NOMO-1 (cell line): ENCODE measurements at regions not wholly inside any gene's neighbourhood (a gene's known extent, or its start where the extent isn't known, plus 50 kb on each side); places are given as distances from the start of the nearest gene placed in this dataset.

Source experiments
- DNase-seq, 2 experiments: peaks; one replicate each; lab custom pipeline; 2025; ENCODE audit not compliant: unreplicated experiment in 2 of 2; lab: John Stamatoyannopoulos, UW

DNA sequence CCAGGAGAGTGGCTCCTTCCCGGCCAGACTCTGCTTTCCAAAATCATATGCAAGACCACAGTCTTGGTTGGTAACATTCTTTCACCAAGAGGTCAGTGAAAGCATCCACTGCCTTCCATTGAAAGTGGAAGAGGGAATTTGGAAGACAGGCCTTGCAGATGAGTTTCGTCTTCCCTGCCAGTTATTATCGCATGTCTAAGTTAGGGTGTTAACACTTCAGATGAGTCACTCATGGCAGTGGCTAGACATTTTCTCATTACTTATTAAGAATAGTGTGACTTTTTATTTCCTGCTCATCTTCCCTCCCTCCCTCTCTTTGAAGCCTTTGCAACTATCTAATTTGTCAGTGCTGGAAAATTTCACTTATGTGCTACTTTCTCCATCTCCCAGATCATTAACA, 102.9 kb upstream of the EPB41L3 start:
- no peak for DNase-seq

DNA sequence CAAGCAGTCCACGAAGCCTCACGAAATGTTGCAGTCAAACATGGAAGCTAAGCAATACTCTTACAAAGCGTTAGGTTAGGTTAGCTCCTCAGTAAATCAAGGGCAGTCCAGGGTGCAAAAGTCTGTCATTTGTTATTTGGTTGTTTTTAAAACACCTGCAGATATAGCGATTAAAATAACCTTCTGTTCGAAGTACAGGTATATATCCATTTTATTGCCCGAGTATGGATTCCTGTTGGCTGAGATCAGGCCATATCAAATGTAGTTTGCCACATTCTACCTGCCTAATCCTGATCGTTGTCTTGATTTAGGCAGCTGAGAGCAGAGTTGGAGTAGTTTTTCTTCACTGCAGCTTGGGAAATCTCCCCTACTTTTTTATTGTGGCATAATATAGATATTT, 99.5 kb upstream of the EPB41L3 start:
- no peak for DNase-seq

DNA sequence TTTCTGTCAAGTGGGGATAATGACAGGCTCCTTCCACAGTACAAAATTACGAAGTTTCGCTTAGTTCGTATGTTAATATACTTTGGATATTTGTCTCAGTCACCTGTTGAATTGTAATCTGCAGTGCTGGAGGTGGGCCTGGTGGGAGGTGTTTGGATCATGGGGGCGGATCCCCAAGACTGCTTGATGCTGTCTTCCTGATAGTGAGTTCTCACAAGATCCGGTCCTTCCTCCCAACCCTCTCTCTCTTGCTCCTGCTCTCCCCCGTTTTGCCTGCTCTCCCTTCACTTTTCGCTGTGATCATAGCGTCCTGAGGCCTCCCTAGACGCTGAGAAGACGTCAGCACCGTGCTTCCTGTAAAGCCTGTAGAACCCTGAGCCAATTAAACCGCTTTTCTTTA, 97.1 kb upstream of the EPB41L3 start:
- no peak for DNase-seq

DNA sequence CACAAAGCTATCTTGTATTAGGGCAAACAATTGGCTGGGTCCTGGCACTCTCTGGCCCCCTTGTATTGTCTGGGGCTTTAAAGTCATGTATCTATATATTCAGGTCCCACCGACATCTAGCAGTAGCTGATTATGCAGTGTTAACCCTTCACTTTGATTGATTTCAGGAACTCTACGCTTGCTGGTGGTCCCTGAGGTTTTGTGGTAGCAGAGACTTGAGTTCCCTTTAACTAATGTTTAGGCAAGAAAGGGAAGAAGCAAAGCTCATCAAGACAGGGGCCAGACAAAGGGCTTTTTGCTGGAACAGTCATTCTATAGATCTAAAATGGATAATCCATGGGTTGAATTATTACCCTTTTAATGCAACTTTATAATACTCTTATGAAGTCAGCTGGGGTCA, 95.3 kb upstream of the EPB41L3 start:
- DNase-seq: no peak

DNA sequence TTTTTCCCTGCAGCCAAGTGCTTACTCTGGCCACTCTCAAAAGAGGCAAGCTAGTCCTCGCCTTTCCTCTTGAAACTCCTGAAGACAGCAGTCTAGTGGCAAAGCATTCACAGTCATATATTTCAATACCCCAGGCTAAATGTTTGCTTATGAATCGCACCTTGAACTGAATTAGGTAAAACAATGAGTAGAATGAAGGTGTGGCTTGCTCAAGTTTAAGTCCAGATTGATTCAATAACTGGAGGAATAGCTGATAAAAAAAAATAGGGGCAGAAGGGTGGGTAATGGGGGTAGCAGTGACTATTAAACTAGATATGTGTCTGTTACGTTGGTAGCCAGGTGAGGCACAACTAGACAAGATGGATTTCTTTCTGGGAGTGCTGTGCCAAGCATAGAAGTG, 88.2 kb upstream of the EPB41L3 start:
- no peak for DNase-seq

DNA sequence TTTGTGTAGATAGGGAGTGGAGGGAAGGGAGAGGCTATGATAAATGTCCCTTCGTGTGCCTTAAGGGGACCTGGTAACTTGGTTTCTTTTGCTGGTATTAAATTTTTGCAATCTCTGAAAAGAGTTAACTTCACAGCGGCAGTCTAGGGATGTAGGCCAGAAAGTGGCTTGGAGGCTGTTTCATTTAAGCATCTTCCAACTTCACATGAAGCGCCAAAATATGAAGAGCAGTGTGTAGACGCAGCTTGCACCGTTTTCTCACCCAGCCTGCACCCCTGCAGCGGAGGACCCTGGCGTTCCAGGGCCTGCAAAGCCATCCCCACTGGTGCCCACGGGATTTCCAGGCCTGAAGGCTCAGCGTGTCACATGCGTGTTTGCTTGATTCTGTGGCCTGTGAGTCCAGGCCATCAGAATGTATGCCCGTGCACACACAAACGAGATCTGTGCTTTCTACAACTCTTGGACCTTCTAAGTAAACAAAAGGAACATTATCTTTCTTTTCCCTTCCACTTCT, 87.2 kb upstream of the EPB41L3 start:
- DNase-seq: no peak

DNA sequence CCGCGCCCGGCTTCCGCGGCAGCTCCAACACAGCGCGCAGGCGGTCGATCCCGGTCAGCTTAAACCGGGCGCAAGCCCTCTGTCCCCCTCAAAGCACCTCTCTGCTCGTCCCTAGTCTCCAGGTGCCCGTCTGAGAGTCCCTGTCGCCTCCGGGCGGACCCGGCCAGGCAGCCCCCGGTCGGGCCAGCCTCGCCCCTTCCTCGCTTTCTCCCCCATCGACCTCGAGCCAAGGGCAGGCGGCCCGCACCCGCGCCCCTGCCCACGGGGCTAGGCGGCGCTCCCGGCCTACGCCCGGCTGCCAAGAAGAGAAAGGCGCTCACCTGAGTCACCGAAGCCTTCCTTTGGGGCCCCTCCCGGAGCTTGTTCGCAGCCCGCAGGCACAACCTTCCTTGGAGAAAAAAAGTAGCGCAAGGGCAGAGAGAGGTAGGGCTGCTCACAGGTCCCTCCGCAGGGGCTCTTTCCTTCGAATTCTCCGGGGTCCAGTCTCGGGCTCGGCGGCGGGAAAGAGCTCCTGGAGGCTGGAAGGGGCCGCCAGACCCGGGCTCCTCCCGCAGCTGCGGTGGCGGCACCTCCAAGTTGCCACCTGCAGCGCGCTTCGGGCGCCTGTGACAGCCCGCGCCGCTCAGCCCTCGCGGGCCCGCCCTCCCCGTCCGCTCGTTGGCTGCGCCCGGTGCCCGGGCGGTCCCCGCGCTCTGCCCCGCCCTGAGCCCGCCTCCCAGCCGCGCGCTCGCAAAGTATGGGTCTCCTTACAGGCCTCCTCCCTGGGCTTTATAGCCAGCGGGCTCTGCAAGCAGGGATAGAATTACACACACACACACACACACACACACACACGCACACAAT, 86.5 kb upstream of the EPB41L3 start:
- peak; percentile 56 to 74 for DNase-seq

DNA sequence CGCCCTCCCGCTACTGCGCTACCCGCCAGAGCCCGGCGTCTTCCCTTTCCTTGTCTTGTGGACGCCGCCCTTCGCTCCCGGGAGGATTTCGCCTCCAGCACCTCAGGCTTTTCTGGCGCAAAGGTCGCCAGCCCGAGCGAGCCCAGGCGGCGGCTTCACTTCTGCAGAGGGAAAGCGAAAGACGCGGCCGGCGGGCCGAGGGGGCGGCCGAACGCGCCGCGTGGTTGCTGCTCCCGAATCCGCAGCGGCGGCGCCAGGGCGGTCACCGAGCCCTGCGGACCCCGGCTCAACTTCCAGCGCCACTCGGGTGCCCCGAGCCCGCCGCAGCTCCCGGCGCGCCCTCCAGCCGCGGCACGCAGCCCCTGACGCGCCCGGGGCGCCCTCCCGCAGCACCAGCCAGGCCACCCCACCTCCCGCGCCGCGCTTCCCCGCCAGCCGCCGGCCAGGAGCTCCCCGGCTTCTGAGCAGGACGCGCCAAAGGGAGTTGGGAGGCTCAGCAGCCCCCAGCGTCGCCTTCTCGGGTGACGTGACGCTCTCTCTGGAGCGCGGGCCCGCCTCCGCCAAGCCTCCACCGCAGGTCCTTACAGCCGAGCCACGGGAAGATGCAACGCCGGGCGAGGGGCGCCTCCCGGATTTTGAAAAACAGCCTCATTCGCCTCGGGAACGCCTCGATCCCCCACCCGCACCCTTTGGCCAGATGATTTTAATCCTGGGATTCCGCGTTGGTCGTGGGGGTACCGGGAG, 84.9 kb upstream of the EPB41L3 start:
- peak; percentile 9 to 14 for DNase-seq

DNA sequence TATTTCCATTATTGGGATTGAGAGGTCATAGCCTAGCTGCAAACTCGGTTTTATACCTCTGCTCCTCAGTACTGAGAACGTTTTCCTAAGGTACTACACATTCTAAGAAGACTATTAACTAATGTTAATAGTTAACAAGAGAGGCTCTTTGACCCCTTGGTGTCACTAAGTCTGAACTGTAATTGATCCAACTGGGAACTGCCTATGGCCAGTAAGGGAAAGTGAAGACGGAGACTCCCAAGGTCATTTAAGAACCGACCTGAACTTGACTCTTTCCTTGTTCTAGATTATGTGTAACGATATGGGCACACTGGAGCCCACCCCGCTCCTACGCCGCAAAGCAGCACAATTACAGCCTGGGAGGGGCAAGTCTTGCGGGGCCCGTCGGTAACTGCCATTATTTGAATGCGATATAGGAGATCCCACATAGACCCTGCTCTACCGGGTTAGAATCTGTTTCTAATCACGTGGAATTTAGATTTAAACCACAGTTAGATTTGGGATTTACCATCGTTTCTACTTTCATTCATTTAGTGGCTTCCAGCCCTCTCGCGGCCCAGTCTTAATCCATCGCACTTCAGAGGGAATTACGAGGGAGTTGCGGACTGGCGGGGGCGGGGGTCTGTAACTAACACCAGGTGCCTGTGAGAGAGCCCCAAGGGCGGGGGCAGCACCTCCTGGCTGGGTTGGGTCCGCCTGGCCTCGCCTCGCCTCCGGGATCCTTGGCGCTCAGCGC, 84.1 kb upstream of the EPB41L3 start:
- no peak for DNase-seq

DNA sequence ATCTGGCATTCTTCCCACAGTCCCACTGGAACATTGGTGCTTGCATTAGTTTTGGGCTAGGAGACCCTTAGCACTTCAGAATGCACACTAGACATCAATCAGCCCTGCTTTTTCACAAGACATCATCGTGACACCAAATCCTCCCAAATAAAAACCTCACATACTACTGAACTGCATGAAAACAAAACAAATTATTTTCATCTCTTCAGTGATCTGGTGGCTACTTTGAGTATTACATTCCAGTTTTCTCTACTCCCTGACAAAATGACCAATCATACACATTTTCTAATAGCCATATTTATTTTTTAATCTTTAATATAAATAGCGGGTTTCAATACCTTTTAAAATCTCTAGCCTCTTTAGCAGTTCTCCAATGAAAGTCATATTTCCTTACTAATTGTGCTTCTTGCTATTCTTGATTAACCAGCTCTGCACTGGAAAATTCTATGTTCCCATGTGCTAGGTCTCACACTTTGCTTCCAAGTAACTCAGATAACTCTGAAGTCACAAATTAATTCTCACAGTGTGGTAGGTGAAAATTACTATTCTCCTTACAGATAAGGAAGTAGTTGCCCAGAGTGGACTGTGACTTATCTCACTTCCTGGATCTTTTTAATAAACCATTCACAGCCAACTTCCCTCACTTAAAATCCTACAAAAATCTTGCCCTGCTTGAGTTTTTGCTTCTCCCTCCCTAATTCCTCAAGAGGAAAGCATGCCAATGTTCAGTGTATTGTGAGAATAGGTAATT, 82.5 kb upstream of the EPB41L3 start:
- peak in 1 of 2 experiments; percentile 44 for DNase-seq

DNA sequence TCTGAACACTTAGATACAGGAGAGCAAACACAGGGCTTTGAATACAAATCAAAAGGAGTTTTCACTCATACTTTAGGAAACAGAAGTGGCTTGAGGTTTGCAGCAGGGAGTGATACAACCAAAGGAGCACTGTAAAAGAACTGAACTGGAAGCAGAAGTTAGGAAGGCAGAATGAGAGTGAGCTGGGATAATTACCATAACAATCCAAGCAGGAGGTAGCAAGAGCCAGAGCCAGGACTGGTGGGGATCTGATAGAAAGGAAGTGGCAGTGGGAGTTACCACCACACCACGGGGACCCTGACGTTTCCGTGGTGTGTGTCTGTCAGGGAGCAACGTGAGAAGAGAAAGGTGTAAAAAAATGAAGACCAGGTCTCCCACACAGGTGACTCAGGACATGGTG, 81.3 kb upstream of the EPB41L3 start:
- no peak for DNase-seq

DNA sequence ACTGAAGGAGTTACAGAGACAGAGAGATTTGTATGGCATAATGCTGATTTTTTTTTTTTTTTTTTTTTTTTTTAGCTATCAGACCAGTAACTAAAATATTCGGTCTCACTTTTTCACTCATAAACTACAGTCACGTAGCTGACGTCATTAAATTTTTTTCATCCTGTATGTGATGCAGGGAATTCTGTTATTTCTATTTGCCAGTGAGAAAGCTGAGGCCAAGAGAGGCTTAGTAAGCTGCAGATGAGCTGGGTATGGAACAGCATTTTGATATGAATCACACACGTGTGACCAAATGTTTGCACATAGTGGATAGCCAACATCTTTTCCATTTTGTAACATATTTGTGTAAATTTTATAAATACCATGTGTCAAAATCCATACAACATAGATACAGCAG, 79.1 kb upstream of the EPB41L3 start:
- DNase-seq: no peak

DNA sequence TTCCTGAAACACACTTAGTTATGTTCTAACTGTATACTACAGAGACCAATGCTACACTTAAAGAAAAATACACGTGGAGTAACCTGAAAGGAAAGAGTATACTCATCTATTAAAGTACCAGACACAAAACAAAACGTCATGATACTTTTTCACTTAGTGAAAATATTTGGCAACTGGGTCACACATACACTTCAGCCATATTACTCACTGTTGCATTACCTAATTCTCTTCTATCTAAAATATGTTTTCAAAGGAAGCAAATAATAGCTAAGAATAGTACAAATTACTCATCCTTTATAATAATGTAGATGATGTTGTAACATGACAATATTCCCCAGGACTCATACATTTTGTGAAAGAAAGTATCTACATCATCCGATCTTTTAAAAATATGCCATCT, 76.5 kb upstream of the EPB41L3 start:
- no peak for DNase-seq

DNA sequence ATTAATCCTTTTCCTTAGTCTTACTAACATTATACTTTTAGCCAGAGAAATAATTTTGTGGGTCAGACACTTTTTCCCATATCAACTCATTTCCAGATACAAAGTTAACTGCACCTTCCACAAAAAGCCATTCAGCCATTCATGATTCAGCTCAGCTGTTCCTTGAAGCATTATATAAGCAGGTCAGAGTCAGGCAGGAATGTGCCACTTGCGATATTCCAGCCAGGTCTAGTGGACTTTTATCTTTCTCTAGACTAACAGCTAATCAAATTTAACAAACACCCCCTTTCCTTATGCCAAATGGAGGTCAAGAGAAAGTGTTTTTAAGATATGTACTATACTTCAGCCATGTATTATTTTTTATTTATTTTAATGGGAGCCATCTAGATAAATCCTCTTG, 75.6 kb upstream of the EPB41L3 start:
- DNase-seq: no peak

DNA sequence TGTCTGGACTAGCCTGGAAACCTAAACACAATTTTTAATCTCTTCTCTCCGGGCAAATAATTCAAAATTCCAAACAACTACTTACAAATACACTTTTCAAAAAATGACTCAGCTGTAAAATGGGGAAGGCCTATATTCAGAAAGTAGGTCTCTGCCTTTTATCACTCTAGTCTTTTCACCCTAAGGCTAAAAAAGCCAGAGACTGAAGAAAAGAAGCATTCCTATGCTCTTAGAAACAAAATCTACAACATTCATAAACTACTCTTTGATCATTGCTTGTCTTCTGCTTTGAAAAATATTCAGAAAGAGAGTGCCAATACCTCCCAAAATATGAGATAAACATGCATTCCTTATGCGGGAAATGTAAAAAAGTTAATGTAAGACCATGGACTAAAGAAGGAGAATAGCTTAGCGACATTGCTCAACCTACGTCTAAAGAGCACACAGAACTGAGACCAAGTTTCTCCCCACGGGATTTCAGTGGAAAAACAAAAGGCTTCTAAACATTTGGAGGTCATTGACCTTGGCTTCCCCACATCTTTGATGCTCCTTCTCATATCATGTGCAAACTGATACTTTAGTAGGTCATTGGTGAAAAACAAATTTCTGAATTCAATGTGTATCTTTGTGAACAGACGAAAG, 74.4 kb upstream of the EPB41L3 start:
- no peak for DNase-seq

DNA sequence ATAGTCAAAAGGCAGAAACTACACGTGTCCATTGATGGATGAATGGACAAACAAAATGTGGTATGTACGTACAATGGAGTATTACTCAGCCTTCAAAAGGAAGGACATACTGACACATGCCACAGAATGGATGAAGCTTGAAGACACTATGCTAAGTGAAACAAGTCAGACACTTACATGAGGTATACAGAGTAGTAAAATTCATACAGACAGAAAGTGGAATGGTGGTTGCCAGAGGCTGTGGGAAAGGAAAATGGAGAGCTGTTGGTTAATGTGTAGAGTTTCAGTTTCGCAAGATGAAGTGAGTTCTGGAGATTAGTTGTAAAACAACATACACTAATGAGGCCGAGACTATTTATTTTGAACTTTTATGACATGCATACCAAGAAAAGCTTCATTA, 67.4 kb upstream of the EPB41L3 start:
- no peak for DNase-seq

DNA sequence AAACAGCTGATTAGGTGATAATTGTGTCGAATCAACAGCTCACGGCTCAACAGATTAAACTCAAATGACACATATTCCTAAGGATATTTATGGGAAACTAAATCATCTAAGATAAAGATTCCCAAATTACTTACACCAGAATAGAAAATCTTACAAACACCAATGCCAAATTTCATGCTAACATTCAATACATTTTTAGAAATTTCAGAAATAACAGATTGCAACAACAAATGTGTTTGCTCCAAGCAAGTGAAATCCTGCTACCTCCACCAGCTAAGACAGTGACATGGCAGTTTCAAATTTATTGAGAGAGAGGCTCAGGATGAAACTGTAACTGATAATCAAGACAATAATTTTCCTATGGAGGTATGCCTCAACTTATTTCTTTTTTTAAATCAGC, 65.0 kb upstream of the EPB41L3 start:
- no peak for DNase-seq

DNA sequence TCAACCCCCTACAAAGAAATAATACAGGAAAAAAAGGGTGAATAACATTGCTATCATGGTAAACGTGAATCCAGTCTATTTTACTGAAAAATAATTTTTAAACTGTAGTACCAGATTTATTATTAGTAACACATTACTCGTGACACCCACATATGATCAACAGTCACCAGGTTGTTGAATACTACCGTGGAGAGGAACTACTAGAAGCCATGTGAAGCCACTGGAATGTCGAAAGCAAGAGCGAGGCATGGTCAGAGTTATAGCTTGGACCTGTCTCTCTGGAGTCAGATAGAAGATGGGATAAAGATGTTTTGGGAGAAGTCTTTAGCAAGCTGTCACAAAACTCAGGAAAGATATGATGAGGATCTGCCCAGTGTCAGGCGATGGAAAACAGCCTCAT, 63.2 kb upstream of the EPB41L3 start:
- DNase-seq: no peak

DNA sequence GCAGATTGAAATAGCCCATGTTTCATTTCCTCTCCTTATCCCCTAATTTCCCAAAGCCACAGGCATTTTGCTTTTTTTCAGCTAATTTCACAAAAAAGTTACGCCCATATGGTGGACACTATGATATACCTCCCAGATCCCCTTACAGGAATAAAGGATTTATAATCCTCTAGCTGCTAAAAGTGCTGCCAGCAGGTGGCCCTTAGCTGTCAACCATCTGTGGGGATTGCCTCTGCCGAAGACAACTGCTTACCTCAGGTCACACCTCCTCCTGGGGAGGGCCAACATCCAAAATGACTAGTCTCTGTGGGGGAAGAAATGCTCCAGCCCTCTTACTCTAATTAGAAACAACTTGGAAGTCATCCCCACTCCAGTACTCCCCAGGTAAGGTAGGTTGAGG, 61.0 kb upstream of the EPB41L3 start:
- no peak for DNase-seq

DNA sequence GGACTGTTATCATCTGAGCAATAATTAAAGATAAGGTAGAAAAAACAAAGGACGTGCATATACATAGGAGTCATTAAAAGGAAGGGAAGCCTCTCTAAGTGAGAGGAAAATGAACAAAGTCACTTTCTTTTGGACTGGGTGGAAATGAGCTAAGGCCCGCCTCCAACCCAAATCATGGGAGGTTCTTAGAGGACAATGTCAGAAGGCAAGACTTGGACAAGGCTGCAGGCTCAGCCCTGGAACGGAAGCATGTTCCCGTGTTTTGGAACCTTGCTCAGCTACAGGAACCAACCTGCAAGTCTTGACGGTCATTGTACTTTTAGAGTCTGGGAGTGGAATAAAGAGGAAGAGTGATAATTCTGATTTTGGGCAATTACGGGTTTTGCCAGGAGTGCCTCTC, 59.4 kb upstream of the EPB41L3 start:
- no peak for DNase-seq
